Fibroblast of the aortic adventitia (primary cell): ENCODE measurements at regions not wholly inside any gene's neighbourhood (a gene's known extent, or its start where the extent isn't known, plus 50 kb on each side); places are given as distances from the start of the nearest gene placed in this dataset.

Source experiments
- DNase-seq: peaks from one replicate; pipeline ENCODE4 v3.0.0-alpha.2; 2010; ENCODE audit warnings: low read depth
- H3K4me3 ChIP-seq: 2 replicates; pipeline ENCODE4 v1.5.1; 2011; ENCODE audit warnings: low read depth, mild to moderate bottlenecking, control low read depth, low read length, moderate library complexity
- TF ChIP-seq, protein P1 (sequence below): IDR thresholded peaks from 2 replicates; pipeline ENCODE4 v1.5.1; 2011; ENCODE audit warnings: mild to moderate bottlenecking, low read length, control low read depth, inconsistent platforms; ENCODE audit not compliant: insufficient read depth

DNA sequence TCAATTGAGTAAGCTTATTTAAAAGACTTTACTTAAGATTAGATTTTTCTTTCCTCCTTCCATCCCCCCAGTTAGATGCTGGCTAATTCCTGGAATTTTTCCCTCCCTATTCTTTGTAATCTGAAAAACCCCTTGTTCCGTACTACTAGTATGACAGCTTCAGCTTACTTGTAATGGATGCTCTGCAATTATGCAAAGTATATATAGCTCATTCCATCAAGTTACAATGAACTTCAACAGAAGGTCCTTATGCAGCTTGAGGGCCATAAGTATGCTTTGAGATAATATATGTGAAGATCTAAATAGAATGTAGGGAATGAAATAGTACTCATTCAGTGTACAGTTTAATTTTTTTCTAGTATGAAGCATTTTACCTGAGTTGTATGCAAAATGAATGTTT is 398.3 kb upstream of the NAALADL2 start:
- no peak overlapping the region for H3K4me3 ChIP-seq
- TF ChIP-seq, protein P1, sequence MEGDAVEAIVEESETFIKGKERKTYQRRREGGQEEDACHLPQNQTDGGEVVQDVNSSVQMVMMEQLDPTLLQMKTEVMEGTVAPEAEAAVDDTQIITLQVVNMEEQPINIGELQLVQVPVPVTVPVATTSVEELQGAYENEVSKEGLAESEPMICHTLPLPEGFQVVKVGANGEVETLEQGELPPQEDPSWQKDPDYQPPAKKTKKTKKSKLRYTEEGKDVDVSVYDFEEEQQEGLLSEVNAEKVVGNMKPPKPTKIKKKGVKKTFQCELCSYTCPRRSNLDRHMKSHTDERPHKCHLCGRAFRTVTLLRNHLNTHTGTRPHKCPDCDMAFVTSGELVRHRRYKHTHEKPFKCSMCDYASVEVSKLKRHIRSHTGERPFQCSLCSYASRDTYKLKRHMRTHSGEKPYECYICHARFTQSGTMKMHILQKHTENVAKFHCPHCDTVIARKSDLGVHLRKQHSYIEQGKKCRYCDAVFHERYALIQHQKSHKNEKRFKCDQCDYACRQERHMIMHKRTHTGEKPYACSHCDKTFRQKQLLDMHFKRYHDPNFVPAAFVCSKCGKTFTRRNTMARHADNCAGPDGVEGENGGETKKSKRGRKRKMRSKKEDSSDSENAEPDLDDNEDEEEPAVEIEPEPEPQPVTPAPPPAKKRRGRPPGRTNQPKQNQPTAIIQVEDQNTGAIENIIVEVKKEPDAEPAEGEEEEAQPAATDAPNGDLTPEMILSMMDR: no peak
- no peak for DNase-seq

DNA sequence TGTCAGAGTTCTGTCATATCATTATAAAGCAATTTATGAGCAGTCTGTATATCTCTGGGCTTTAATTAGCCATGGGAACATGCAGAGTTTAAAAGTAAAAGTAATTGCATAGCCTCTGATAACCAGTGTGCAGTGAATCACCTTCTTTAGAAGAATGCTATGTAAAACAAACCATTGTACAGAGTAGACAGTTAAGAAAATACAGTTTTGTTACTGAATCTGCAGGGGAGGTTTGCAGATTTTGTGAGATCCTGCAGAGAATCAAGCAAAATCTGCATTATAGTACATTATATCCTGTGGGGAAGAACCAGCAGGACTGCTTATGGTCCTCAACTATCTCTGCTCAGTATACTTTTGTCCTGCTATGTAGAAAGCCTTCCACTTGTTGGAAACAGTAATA is 396.2 kb upstream of the NAALADL2 start:
- DNase-seq: no peak
- no peak overlapping the region for H3K4me3 ChIP-seq
- TF ChIP-seq, protein P1: no peak

DNA sequence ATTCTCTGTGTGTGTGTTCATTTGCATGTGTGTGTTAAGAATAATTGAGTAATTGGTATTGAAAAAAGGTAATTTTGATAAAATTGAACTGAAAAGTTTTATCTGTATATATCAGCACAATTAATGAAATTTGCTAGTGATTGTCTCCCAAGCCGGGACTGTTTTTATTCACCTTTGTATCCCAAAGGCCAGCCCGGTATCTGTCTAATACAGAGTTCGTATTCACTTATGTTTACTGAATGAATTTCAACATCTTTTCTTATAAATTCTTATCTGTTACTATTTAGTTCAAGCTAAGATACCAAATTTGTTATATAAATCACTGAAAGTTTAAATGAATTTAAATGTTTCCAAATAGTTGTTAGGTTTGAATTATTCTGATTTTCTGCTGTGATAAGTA is 394.0 kb upstream of the NAALADL2 start:
- H3K4me3 ChIP-seq: no peak overlapping the region
- DNase-seq: no peak
- TF ChIP-seq, protein P1: no peak

DNA sequence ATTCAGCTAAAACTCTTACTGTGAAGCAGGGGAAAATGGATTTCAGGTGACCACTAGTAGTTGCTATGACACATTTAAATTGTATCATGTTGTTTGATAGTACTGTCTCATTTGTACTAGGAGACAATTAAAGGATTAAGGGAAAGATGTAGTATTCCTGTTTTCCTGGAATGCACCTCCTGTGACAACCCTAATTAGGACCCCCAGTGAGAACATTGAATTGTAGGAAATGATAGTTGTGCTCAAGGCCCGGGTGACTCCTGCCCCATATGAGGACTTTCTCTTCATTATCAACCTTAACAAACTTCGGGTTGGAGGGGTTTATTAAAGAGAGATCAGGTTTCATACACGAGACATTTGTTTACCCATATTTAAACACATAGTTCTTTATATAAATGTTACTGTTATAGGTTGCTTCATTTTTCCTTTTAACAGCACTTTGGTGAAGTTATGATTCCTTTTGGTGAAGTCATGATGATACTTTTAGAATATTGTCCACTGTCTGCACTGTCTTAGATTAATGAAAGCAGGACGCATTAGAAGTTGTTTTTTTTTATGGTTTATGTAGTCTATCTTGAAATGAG is 392.6 kb upstream of the NAALADL2 start:
- TF ChIP-seq, protein P1: no peak
- DNase-seq: no peak
- H3K4me3 ChIP-seq: no peak overlapping the region

DNA sequence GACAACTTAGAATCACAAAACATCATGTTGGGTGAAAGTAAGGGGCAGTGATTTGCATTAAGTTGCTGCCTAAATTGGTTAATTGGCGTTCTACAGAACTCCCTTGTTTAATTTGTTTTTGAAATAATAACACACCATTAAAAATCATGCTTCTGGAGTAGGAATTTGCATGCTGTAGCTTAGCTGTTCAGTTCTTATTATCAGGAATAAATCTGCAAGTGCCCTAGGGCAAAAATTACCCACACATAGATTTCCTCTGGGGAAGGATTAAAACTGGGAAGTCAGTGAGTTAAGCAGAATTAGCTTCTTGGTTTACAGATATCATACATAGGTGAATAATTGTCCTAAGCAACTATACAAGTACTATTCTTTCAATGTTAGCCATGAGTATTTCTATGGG is 381.6 kb upstream of the NAALADL2 start:
- DNase-seq: no peak
- TF ChIP-seq, protein P1: no peak
- no peak overlapping the region for H3K4me3 ChIP-seq

DNA sequence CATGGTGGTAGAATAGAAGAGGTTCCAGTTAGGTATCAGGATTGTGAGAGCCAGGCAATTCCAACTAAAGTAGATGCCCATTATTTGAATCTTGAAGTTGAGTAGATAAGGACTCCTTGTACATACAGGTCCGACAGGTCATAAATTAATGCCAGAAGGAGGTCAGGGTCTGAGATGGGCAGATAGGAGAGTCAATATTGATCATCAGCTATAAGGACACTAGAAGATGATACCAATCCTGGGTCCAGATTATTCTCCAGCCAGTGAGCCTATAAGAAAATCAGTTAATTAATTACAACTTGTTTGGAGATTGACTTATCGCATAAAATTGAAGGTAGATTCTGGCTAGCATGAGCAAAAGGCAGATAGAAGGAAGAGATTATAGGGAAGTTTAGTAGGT is 378.4 kb upstream of the NAALADL2 start:
- TF ChIP-seq, protein P1: no peak
- no peak for DNase-seq
- no peak overlapping the region for H3K4me3 ChIP-seq

DNA sequence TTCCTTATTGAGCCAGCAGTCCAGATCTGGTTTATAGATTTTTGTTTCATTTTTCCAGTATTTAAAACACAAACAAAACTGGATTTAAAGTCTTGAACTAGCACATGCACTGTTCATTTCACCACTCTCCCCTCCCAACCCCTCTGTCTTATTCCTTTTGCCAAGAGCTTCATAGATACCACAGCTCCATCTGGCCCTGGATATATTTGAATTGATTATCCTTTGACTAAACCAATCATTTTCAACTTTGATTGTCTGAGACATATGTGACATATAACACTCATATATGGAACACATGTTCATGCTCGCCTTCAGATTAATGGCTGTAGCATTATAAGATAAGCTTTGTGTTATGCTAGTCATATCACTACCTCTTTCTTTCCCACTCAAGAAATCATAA is 376.6 kb upstream of the NAALADL2 start:
- no peak for DNase-seq
- TF ChIP-seq, protein P1: no peak
- no peak overlapping the region for H3K4me3 ChIP-seq
